ENCODE measurements at regions not wholly inside any gene's neighbourhood (a gene's known extent, or its start where the extent isn't known, plus 50 kb on each side); places are given as distances from the start of the nearest gene placed in this dataset.
"Not testable (repeated sequence)": the region's sequence is repeated elsewhere in the genome, so short reads cannot be mapped to it uniquely, and the experiment has no call there.

GRCh38 chr3:190983875-190984274 is 121.4 kb upstream of the GMNC start:
- DNase-seq, result peak; percentile 8 to 12

GRCh38 chr3:190973771-190974170 is 111.3 kb upstream of the GMNC start:
- DNase-seq, result no peak

- DNase-seq, result no peak
These were observed 110.4 kb upstream of the GMNC start for GRCh38 chr3:190972840-190973270.

- DNase-seq, result no peak
These were observed 109.7 kb upstream of the GMNC start for GRCh38 chr3:190972196-190972595.

GRCh38 chr3:190970560-190970959 is 108.1 kb upstream of the GMNC start:
- no peak for DNase-seq

- no peak for DNase-seq
These were observed 106.1 kb upstream of the GMNC start for GRCh38 chr3:190968616-190969015.

- not testable (repeated sequence) for DNase-seq
These were observed 102.4 kb upstream of the GMNC start for GRCh38 chr3:190964931-190965330.

GRCh38 chr3:190959077-190959476 is 96.6 kb upstream of the GMNC start:
- DNase-seq, result no peak

- DNase-seq, result no peak
These were observed 79.3 kb upstream of the GMNC start for GRCh38 chr3:190941694-190942260.

- not testable (repeated sequence) for DNase-seq
These were observed 72.1 kb upstream of the GMNC start for GRCh38 chr3:190934616-190935015.

GRCh38 chr3:190926619-190927018 is 64.1 kb upstream of the GMNC start:
- DNase-seq, result no peak

- DNase-seq, result no peak
These were observed 50.2 kb upstream of the GMNC start for GRCh38 chr3:190912736-190913135.
